OCI-LY7 (cell line): ENCODE measurements at regions not wholly inside any gene's neighbourhood (a gene's known extent, or its start where the extent isn't known, plus 50 kb on each side); places are given as distances from the start of the nearest gene placed in this dataset.

Experiments
- EZH2phosphoT487 ChIP-seq: fragments of 200-600 bp; sonication (generic); IDR thresholded peaks from 2 replicates; pipeline ENCODE4 v1.6.1; 2018; ENCODE audit warnings: low read depth, borderline replicate concordance, mild to moderate bottlenecking, mixed run types, antibody characterized with exemption, low read length, moderate library complexity, mixed read lengths
- TF ChIP-seq, protein P1 (sequence below): fragments of 200-600 bp; sonication (generic); conservative IDR thresholded peaks from 2 replicates; pipeline ENCODE4 v1.5.1; 2014; ENCODE audit warnings: mild to moderate bottlenecking, antibody characterized with exemption, low read length, moderate library complexity, mixed read lengths

- TF ChIP-seq, protein P1, sequence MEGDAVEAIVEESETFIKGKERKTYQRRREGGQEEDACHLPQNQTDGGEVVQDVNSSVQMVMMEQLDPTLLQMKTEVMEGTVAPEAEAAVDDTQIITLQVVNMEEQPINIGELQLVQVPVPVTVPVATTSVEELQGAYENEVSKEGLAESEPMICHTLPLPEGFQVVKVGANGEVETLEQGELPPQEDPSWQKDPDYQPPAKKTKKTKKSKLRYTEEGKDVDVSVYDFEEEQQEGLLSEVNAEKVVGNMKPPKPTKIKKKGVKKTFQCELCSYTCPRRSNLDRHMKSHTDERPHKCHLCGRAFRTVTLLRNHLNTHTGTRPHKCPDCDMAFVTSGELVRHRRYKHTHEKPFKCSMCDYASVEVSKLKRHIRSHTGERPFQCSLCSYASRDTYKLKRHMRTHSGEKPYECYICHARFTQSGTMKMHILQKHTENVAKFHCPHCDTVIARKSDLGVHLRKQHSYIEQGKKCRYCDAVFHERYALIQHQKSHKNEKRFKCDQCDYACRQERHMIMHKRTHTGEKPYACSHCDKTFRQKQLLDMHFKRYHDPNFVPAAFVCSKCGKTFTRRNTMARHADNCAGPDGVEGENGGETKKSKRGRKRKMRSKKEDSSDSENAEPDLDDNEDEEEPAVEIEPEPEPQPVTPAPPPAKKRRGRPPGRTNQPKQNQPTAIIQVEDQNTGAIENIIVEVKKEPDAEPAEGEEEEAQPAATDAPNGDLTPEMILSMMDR: no peak
- no peak for TF ChIP-seq EZH2phosphoT487
Observed at GRCh38 chrX:100098660-100099375, 311.3 kb downstream of the PCDH19 start.
